H9 (cell line): ENCODE measurements at regions not wholly inside any gene's neighbourhood (a gene's known extent, or its start where the extent isn't known, plus 50 kb on each side); places are given as distances from the start of the nearest gene placed in this dataset.

Experiments used
- DNase-seq: peaks from one replicate; pipeline ENCODE4 v3.0.0-alpha.2; 2017
- H2AFZ ChIP-seq: one replicate; pipeline ENCODE4 v1.6.1; 2013; ENCODE audit warnings: mild to moderate bottlenecking, low read length, control low read depth, moderate library complexity
- H2AK5ac ChIP-seq: 2 replicates; pipeline ENCODE4 v1.6.1; 2013; ENCODE audit warnings: low read length, control low read depth, mixed read lengths; ENCODE audit not compliant: insufficient read length
- H2BK120ac ChIP-seq: one replicate; pipeline ENCODE4 v1.6.1; 2013; ENCODE audit warnings: low read depth, mild to moderate bottlenecking, low read length, control low read depth, inconsistent platforms; ENCODE audit not compliant: poor library complexity, severe bottlenecking
- H2BK12ac ChIP-seq: 2 replicates; pipeline ENCODE4 v1.6.1; 2013; ENCODE audit warnings: low read length, control low read depth, mixed read lengths, low read depth; ENCODE audit not compliant: insufficient read length
- H2BK15ac ChIP-seq: 2 replicates; pipeline ENCODE4 v1.6.1; 2013; ENCODE audit warnings: low read depth, low read length, control low read depth
- H2BK20ac ChIP-seq: one replicate; pipeline ENCODE4 v1.6.1; 2013; ENCODE audit warnings: low read depth, mild to moderate bottlenecking, low read length, control low read depth, inconsistent platforms; ENCODE audit not compliant: poor library complexity, severe bottlenecking
- H2BK5ac ChIP-seq: 2 replicates; pipeline ENCODE4 v1.6.1; 2013; ENCODE audit warnings: low read length, control low read depth, mixed read lengths; ENCODE audit not compliant: insufficient read length
- H3K14ac ChIP-seq: 2 replicates; pipeline ENCODE4 v1.6.1; 2013; ENCODE audit warnings: low read length, control low read depth; ENCODE audit not compliant: insufficient read depth
- H3K18ac ChIP-seq: 2 replicates; pipeline ENCODE4 v1.6.1; 2013; ENCODE audit warnings: low read depth, mild to moderate bottlenecking, mixed read lengths, low read length, control low read depth; ENCODE audit not compliant: insufficient read length
- H3K23ac ChIP-seq: 2 replicates; pipeline ENCODE4 v1.6.1; 2013; ENCODE audit warnings: low read length, control low read depth, mixed read lengths, low read depth; ENCODE audit not compliant: insufficient read length
- H3K23me2 ChIP-seq: 2 replicates; pipeline ENCODE4 v1.6.1; 2013; ENCODE audit warnings: low read depth, mild to moderate bottlenecking, mixed read lengths, low read length, control low read depth; ENCODE audit not compliant: insufficient read length, poor library complexity, severe bottlenecking
- H3K27ac ChIP-seq: 2 replicates; pipeline ENCODE4 v1.5.1; 2013; ENCODE audit warnings: low read length, control low read depth, mixed read lengths, low read depth; ENCODE audit not compliant: insufficient read length
- H3K27me3 ChIP-seq: 2 replicates; pipeline ENCODE4 v1.6.1; 2013; ENCODE audit warnings: low read length, control low read depth, inconsistent platforms; ENCODE audit not compliant: insufficient read depth
- H3K4ac ChIP-seq: 2 replicates; pipeline ENCODE4 v1.6.1; 2013; ENCODE audit warnings: low read depth, mild to moderate bottlenecking, control low read depth, inconsistent platforms, low read length, moderate library complexity
- H3K4me1 ChIP-seq: 2 replicates; pipeline ENCODE4 v1.6.1; 2013; ENCODE audit warnings: low read length, control low read depth, inconsistent platforms; ENCODE audit not compliant: insufficient read depth
- H3K4me2 ChIP-seq: 2 replicates; pipeline ENCODE4 v1.6.1; 2013; ENCODE audit warnings: low read length, control low read depth, mixed read lengths; ENCODE audit not compliant: insufficient read length, insufficient read depth
- H3K56ac ChIP-seq: 2 replicates; pipeline ENCODE4 v1.6.1; 2013; ENCODE audit warnings: low read depth, mild to moderate bottlenecking, mixed read lengths, low read length, control low read depth; ENCODE audit not compliant: insufficient read length
- H3K79me1 ChIP-seq: 2 replicates; pipeline ENCODE4 v1.6.1; 2013; ENCODE audit warnings: low read depth, mild to moderate bottlenecking, moderate library complexity, low read length, control low read depth, inconsistent platforms; ENCODE audit not compliant: insufficient read depth, poor library complexity, severe bottlenecking
- H3K79me2 ChIP-seq: 2 replicates; pipeline ENCODE4 v1.6.1; 2013; ENCODE audit warnings: low read length, control low read depth, inconsistent platforms; ENCODE audit not compliant: insufficient read depth
- H3K9ac ChIP-seq: 2 replicates; pipeline ENCODE4 v1.6.1; 2013; ENCODE audit warnings: low read length, control low read depth, mixed read lengths; ENCODE audit not compliant: insufficient read length; ENCODE audit errors: extremely low read depth
- H3K9me3 ChIP-seq: one replicate; pipeline ENCODE4 v1.6.1; 2013; ENCODE audit warnings: low read depth, low read length, inconsistent platforms; ENCODE audit not compliant: control insufficient read depth
- H3T11ph ChIP-seq: one replicate; pipeline ENCODE4 v1.6.1; 2013; ENCODE audit warnings: mild to moderate bottlenecking, low read length, control low read depth, inconsistent platforms
- H4K20me1 ChIP-seq: one replicate; pipeline ENCODE4 v1.6.1; 2013; ENCODE audit not compliant: control insufficient read depth, insufficient read length, insufficient read depth
- H4K5ac ChIP-seq: 2 replicates; pipeline ENCODE4 v1.6.1; 2013; ENCODE audit warnings: low read depth, mild to moderate bottlenecking, mixed read lengths, low read length, control low read depth; ENCODE audit not compliant: insufficient read length
- H4K8ac ChIP-seq: replicated peaks from 2 replicates; pipeline ENCODE4 v1.6.1; 2013; ENCODE audit warnings: low read length, control low read depth, mixed read lengths, low read depth; ENCODE audit not compliant: insufficient read length
- H4K91ac ChIP-seq: 2 replicates; pipeline ENCODE4 v1.6.1; 2013; ENCODE audit warnings: low read depth, mild to moderate bottlenecking, moderate library complexity, mixed read lengths, low read length, control low read depth; ENCODE audit not compliant: insufficient read length
- H3K27ac Mint-ChIP-seq, 3 experiments: 2 replicates in 2 of 3; 3 replicates in 1 of 3; pipeline ENCODE4 v1.8.0; 2020 to 2021; ENCODE audit warnings: mixed read lengths in 3 of 3, mild to moderate bottlenecking in 1 of 3, moderate library complexity in 1 of 3
- H3K27me3 Mint-ChIP-seq: 2 replicates; pipeline ENCODE4 v1.8.0; 2021; ENCODE audit warnings: low read depth, mild to moderate bottlenecking, moderate library complexity, mixed read lengths
- H3K36me3 Mint-ChIP-seq, 3 experiments: 2 replicates in 2 of 3; 3 replicates in 1 of 3; pipeline ENCODE4 v1.8.0; 2020 to 2021; ENCODE audit warnings: low read depth in 3 of 3, mixed read lengths in 3 of 3; ENCODE audit not compliant: insufficient read depth in 1 of 3
- H3K4me1 Mint-ChIP-seq, 2 experiments: 2 replicates each; pipeline ENCODE4 v1.8.0; 2020; ENCODE audit warnings: mixed read lengths in 2 of 2
- H3K4me3 Mint-ChIP-seq, 2 experiments: 2 replicates in 1 of 2; 3 replicates in 1 of 2; pipeline ENCODE4 v1.8.0; 2020 to 2021; ENCODE audit warnings: mild to moderate bottlenecking in 2 of 2, mixed read lengths in 2 of 2, moderate library complexity in 1 of 2
- H3K9me3 Mint-ChIP-seq, 2 experiments: 2 replicates in 1 of 2; 3 replicates in 1 of 2; pipeline ENCODE4 v1.8.0; 2020; ENCODE audit warnings: mild to moderate bottlenecking in 2 of 2, mixed read lengths in 2 of 2, moderate library complexity in 1 of 2
- WGBS: extraction: QIAGEN DNeasy Blood & Tissue Kit; methylation state at CpG from one replicate; pipeline ENCODE4 v1.1.7; 2013; ENCODE audit warnings: missing lambda C conversion rate, low lambda C conversion rate, mixed read lengths; ENCODE audit not compliant: insufficient read length; ENCODE audit errors: extremely low coverage; 5-methylcytosine and 5-hydroxymethylcytosine counted together
- TF ChIP-seq, protein P1 (sequence below): fragments of 200-600 bp; sonication (generic); conservative IDR thresholded peaks from 3 replicates; pipeline ENCODE4 v1.8.0; 2021; ENCODE audit warnings: antibody characterized with exemption, mild to moderate bottlenecking

DNA sequence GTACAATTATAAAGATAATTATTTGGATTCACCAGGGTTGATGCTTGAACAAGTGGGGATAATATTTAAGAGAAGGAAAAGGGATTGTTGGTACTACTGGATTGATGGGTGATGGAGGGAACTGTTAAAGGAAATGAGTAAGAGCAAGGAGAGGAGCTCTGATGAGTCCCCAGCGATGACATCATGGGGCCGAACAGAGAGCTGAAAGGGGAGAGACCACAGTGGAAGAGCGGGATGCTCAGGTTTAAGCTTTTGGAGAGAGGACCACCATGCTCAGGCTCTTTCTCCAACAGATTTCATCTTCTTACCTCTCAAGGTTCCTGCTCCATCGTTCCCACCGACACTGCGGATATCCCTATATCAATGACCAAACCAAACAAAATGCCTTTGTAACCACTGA, 568.7 kb downstream of the ETS1 start:
- Histone ChIP-seq H3T11ph (no peak overlapping the region), H2BK120ac (no peak overlapping the region), H3K9ac (no peak overlapping the region), H2BK5ac (no peak overlapping the region), H2BK12ac (no peak overlapping the region), H3K9me3 (no peaks in the 10 kb centered on the region), H3K56ac (no peak overlapping the region), H2AK5ac (no peak overlapping the region), H3K4ac (no peak overlapping the region), H3K23me2 (no peaks in the 10 kb centered on the region), H3K79me1 (no peaks in the 10 kb centered on the region), H4K8ac (no peak overlapping the region), H3K79me2 (no peaks in the 10 kb centered on the region), H3K27ac (no peak overlapping the region), H3K4me1 (no peaks in the 10 kb centered on the region), H2AFZ (no peak overlapping the region), H2BK20ac (no peak overlapping the region), H2BK15ac (no peak overlapping the region), H4K20me1 (no peaks in the 10 kb centered on the region), H4K91ac (no peak overlapping the region), H3K4me2 (no peak overlapping the region), H3K27me3 (no peaks in the 10 kb centered on the region), H3K14ac (no peak overlapping the region), H3K23ac (no peak overlapping the region), H3K18ac (no peak overlapping the region), H4K5ac (no peak overlapping the region)
- H3K4me1 Mint-ChIP-seq = no peaks in the 10 kb centered on the region
- no peaks in the 10 kb centered on the region for H3K36me3 Mint-ChIP-seq
- no peak overlapping the region for H3K4me3 Mint-ChIP-seq
- H3K27me3 Mint-ChIP-seq = no peaks in the 10 kb centered on the region
- no peak overlapping the region for H3K27ac Mint-ChIP-seq
- no peak for DNase-seq
- no CpG with 5 or more reads among the region's 6 CpGs for WGBS
- TF ChIP-seq, protein P1, sequence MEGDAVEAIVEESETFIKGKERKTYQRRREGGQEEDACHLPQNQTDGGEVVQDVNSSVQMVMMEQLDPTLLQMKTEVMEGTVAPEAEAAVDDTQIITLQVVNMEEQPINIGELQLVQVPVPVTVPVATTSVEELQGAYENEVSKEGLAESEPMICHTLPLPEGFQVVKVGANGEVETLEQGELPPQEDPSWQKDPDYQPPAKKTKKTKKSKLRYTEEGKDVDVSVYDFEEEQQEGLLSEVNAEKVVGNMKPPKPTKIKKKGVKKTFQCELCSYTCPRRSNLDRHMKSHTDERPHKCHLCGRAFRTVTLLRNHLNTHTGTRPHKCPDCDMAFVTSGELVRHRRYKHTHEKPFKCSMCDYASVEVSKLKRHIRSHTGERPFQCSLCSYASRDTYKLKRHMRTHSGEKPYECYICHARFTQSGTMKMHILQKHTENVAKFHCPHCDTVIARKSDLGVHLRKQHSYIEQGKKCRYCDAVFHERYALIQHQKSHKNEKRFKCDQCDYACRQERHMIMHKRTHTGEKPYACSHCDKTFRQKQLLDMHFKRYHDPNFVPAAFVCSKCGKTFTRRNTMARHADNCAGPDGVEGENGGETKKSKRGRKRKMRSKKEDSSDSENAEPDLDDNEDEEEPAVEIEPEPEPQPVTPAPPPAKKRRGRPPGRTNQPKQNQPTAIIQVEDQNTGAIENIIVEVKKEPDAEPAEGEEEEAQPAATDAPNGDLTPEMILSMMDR = no peak
- no peaks in the 10 kb centered on the region for H3K9me3 Mint-ChIP-seq
